ENCODE measurements at regions not wholly inside any gene's neighbourhood (a gene's known extent, or its start where the extent isn't known, plus 50 kb on each side); places are given as distances from the start of the nearest gene placed in this dataset.

- Histone ChIP-seq H3K9me3 (no peaks in the 10 kb centered on the region), H3K4me1 (no peaks in the 10 kb centered on the region), H3K27me3 (no peaks in the 10 kb centered on the region), H3K36me3 (no peaks in the 10 kb centered on the region), H3K4me3 (replicated peaks in 1 of 3) (no peak overlapping the region), H3K27ac (no peak overlapping the region)
- WGBS, 2 donors: 50 to 54% methylated on average over 2 of the region's 2 CpGs
- intact Hi-C loops (cut with DNase I): no loop called here
- no peak for DNase-seq
- TF ChIP-seq CTCF (IDR thresholded peaks at IDR 0.05) (no peak), POLR2A (IDR thresholded peaks at IDR 0.05) (no peak)
These were observed 495.2 kb upstream of the TPK1 start for GRCh38 chr7:145331076-145331475.

- Histone ChIP-seq H3K4me1 (no peaks in the 10 kb centered on the region), H3K9me3 (no peaks in the 10 kb centered on the region), H3K4me3 (replicated peaks in 1 of 3) (no peak overlapping the region), H3K36me3 (no peaks in the 10 kb centered on the region), H3K27ac (no peak overlapping the region), H3K27me3 (no peaks in the 10 kb centered on the region)
- intact Hi-C loops (cut with DNase I): no loop called here
- DNase-seq: no peak
- no peak for TF ChIP-seq POLR2A (IDR thresholded peaks at IDR 0.05)
- no peak for TF ChIP-seq CTCF (IDR thresholded peaks at IDR 0.05)
- 90 to 91% methylated on average over 1 of the region's 1 CpG for WGBS, 2 donors
These were observed 491.8 kb upstream of the TPK1 start for GRCh38 chr7:145327646-145328045.

- Histone ChIP-seq H3K4me3 (replicated peaks in 1 of 3) (no peak overlapping the region), H3K36me3 (no peaks in the 10 kb centered on the region), H3K27me3 (no peaks in the 10 kb centered on the region), H3K27ac (no peak overlapping the region), H3K4me1 (no peaks in the 10 kb centered on the region), H3K9me3 (no peaks in the 10 kb centered on the region)
- 93 to 95% methylated on average over 21 of the region's 21 CpGs for WGBS, 2 donors
- intact Hi-C loops (cut with DNase I): no loop called here
- DNase-seq: no peak
- TF ChIP-seq CTCF (IDR thresholded peaks at IDR 0.05) (no peak), POLR2A (IDR thresholded peaks at IDR 0.05) (no peak)
These were observed 488.2 kb upstream of the TPK1 start for GRCh38 chr7:145324081-145324480.

- intact Hi-C loops (cut with DNase I): no loop called here
- 74 to 82% methylated on average over 2 of the region's 2 CpGs for WGBS, 2 donors
- no peaks in the 10 kb centered on the region for H3K27me3 ChIP-seq
- no peaks in the 10 kb centered on the region for H3K4me1 ChIP-seq
- DNase-seq: no peak
- no peaks in the 10 kb centered on the region for H3K9me3 ChIP-seq
- H3K36me3 ChIP-seq: no peaks in the 10 kb centered on the region
- TF ChIP-seq POLR2A (IDR thresholded peaks at IDR 0.05) (no peak), CTCF (IDR thresholded peaks at IDR 0.05) (no peak)
- H3K4me3 ChIP-seq (replicated peaks in 1 of 3): no peak overlapping the region
- no peak overlapping the region for H3K27ac ChIP-seq
These were observed 477.7 kb upstream of the TPK1 start for GRCh38 chr7:145313551-145313950.

- Histone ChIP-seq H3K4me3 (replicated peaks in 1 of 3) (no peak overlapping the region), H3K27ac (no peak overlapping the region), H3K36me3 (no peaks in the 10 kb centered on the region), H3K9me3 (no peaks in the 10 kb centered on the region), H3K27me3 (no peaks in the 10 kb centered on the region), H3K4me1 (no peaks in the 10 kb centered on the region)
- no peak for DNase-seq
- TF ChIP-seq CTCF (IDR thresholded peaks at IDR 0.05): no peak
- TF ChIP-seq POLR2A (IDR thresholded peaks at IDR 0.05): no peak
- intact Hi-C loops (cut with DNase I): no loop called here
- WGBS, 2 donors: 70 to 92% methylated on average over 1 of the region's 1 CpG
These were observed 457.9 kb upstream of the TPK1 start for GRCh38 chr7:145293754-145294153.

Data from thyroid gland (tissue), 4 donors.